GM21528 (cell line): ENCODE measurements at regions not wholly inside any gene's neighbourhood (a gene's known extent, or its start where the extent isn't known, plus 50 kb on each side); places are given as distances from the start of the nearest gene placed in this dataset.

Experiments used
- ATAC-seq: cut with Tn5 transposase; IDR thresholded peaks from one replicate; pipeline ENCODE4 v1.9.1; 2021; ENCODE audit warnings: mild to moderate bottlenecking, moderate library complexity; ENCODE audit not compliant: unreplicated experiment, low FRiP score

- ATAC-seq: no peak
These were observed 135.1 kb upstream of the MAGI3 start for GRCh38 chr1:113255038-113255719.

- ATAC-seq: no peak
These were observed 134.5 kb upstream of the MAGI3 start for GRCh38 chr1:113255720-113256347.

- ATAC-seq: no peak
These were observed 134.0 kb upstream of the MAGI3 start for GRCh38 chr1:113256348-113256729.

- no peak for ATAC-seq
These were observed 130.3 kb upstream of the MAGI3 start for GRCh38 chr1:113259988-113260387.

GRCh38 chr1:113265196-113265595, 125.1 kb upstream of the MAGI3 start:
- ATAC-seq: no peak

- no peak for ATAC-seq
These were observed 123.5 kb upstream of the MAGI3 start for GRCh38 chr1:113266788-113267187.

GRCh38 chr1:113269168-113269963, 120.9 kb upstream of the MAGI3 start:
- no peak for ATAC-seq

GRCh38 chr1:113271039-113271438, 119.3 kb upstream of the MAGI3 start:
- no peak for ATAC-seq

- no peak for ATAC-seq
These were observed 115.2 kb upstream of the MAGI3 start for GRCh38 chr1:113275083-113275482.

GRCh38 chr1:113275691-113276090, 114.6 kb upstream of the MAGI3 start:
- no peak for ATAC-seq

- no peak for ATAC-seq
These were observed 113.8 kb upstream of the MAGI3 start for GRCh38 chr1:113276507-113276906.

GRCh38 chr1:113278371-113278770, 111.9 kb upstream of the MAGI3 start:
- ATAC-seq: no peak

GRCh38 chr1:113278777-113279176, 111.5 kb upstream of the MAGI3 start:
- ATAC-seq: no peak

- ATAC-seq: no peak
These were observed 110.4 kb upstream of the MAGI3 start for GRCh38 chr1:113279776-113280391.

GRCh38 chr1:113280581-113280980, 109.7 kb upstream of the MAGI3 start:
- ATAC-seq: no peak

GRCh38 chr1:113281550-113281949, 108.8 kb upstream of the MAGI3 start:
- ATAC-seq: no peak

GRCh38 chr1:113282008-113282892, 108.1 kb upstream of the MAGI3 start:
- ATAC-seq: no peak

GRCh38 chr1:113282893-113283285, 107.4 kb upstream of the MAGI3 start:
- no peak for ATAC-seq

- ATAC-seq: no peak
These were observed 106.4 kb upstream of the MAGI3 start for GRCh38 chr1:113283914-113284313.

GRCh38 chr1:113286156-113286555, 104.2 kb upstream of the MAGI3 start:
- no peak for ATAC-seq
